Keratinocyte (primary cell): ENCODE measurements at regions not wholly inside any gene's neighbourhood (a gene's known extent, or its start where the extent isn't known, plus 50 kb on each side); places are given as distances from the start of the nearest gene placed in this dataset.

Experiments used
- DNase-seq: peaks from one replicate; pipeline ENCODE4 v3.0.0-alpha.2; 2011; ENCODE audit warnings: low read depth, missing footprints, low spot score
- FAIRE-seq: peaks from 2 replicates; lab custom pipeline; 2011; peaks lifted over from hg19 to GRCh38; lab: Jason Lieb, UNC
- H2AFZ ChIP-seq: 2 replicates; pipeline ENCODE4 v1.6.0; 2012; ENCODE audit warnings: low read length, control low read depth, inconsistent platforms; ENCODE audit not compliant: control insufficient read depth
- H3K27ac ChIP-seq: 2 replicates; pipeline ENCODE4 v1.5.1; 2011; ENCODE audit warnings: low read length; ENCODE audit not compliant: control insufficient read depth, insufficient read depth
- H3K27me3 ChIP-seq: 3 replicates; pipeline ENCODE4 v1.6.0; 2011; ENCODE audit warnings: low read length; ENCODE audit not compliant: control insufficient read depth, insufficient read depth; ENCODE audit errors: extremely low read depth
- H3K36me3 ChIP-seq, 2 experiments: 2 replicates in 1 of 2; 3 replicates in 1 of 2; pipeline ENCODE4 v1.5.1; 2011; ENCODE audit warnings: low read length in 2 of 2, mild to moderate bottlenecking in 1 of 2; ENCODE audit not compliant: control insufficient read depth in 2 of 2, insufficient read depth in 2 of 2; ENCODE audit errors: extremely low read depth in 1 of 2
- H3K4me1 ChIP-seq: 3 replicates; pipeline ENCODE4 v1.5.1; 2011; ENCODE audit warnings: low read length; ENCODE audit not compliant: control insufficient read depth, insufficient read depth; ENCODE audit errors: extremely low read depth
- H3K4me2 ChIP-seq: 3 replicates; pipeline ENCODE4 v1.6.0; 2011; ENCODE audit warnings: low read depth, low read length; ENCODE audit not compliant: control insufficient read depth, insufficient read depth; ENCODE audit errors: extremely low read depth
- H3K4me3 ChIP-seq, 3 experiments: fragments of 200-600 bp in 1 of 3; sonication (generic) in 1 of 3; 2 replicates in 2 of 3; 3 replicates in 1 of 3; pipeline ENCODE4 v1.5.1; 2011 to 2016; ENCODE audit warnings: low read length in 3 of 3, mild to moderate bottlenecking in 3 of 3, control low read depth in 2 of 3, inconsistent platforms in 1 of 3, low read depth in 1 of 3, mixed read lengths in 1 of 3, mixed run types in 1 of 3, moderate library complexity in 1 of 3; ENCODE audit not compliant: control insufficient read depth in 2 of 3, insufficient read depth in 2 of 3; ENCODE audit errors: extremely low read depth in 1 of 3
- H3K79me2 ChIP-seq: 2 replicates; pipeline ENCODE4 v1.6.0; 2012; ENCODE audit warnings: low read length; ENCODE audit not compliant: control insufficient read depth, insufficient read depth
- H3K9ac ChIP-seq: 3 replicates; pipeline ENCODE4 v1.6.0; 2011; ENCODE audit warnings: low read length; ENCODE audit not compliant: control insufficient read depth, insufficient read depth; ENCODE audit errors: extremely low read depth
- H3K9me1 ChIP-seq: 3 replicates; pipeline ENCODE4 v1.6.0; 2011; ENCODE audit warnings: low read length; ENCODE audit not compliant: control insufficient read depth, insufficient read depth; ENCODE audit errors: extremely low read depth
- H3K9me3 ChIP-seq: 2 replicates; pipeline ENCODE4 v1.5.1; 2012; ENCODE audit warnings: low read depth, low read length; ENCODE audit not compliant: control insufficient read depth
- H4K20me1 ChIP-seq: 3 replicates; pipeline ENCODE4 v1.6.0; 2011; ENCODE audit warnings: low read length; ENCODE audit not compliant: control insufficient read depth, insufficient read depth; ENCODE audit errors: extremely low read depth
- EZH2 ChIP-seq: IDR thresholded peaks from one replicate; pipeline ENCODE4 v1.6.1; 2012; ENCODE audit warnings: inconsistent platforms, mild to moderate bottlenecking, low read length, moderate library complexity
- dilution Hi-C: fragments of 300-500 bp; cut with MboI; formaldehyde crosslinking; loops from one replicate; pipeline ENCODE4 v1.7.0; 2020; ENCODE audit warnings: low sequenced_read_pairs; ENCODE audit not compliant: extremely low pct_ligation_motif_present
- TF ChIP-seq, protein P1 (sequence below), 3 experiments: IDR thresholded peaks in 1 of 3; conservative IDR thresholded peaks in 1 of 3; optimal IDR thresholded peaks in 1 of 3; 2 replicates in 2 of 3; 3 replicates in 1 of 3; pipeline versions ENCODE3 to v1.5.1; 2011; ENCODE audit warnings: low read length in 3 of 3, mild to moderate bottlenecking in 3 of 3, moderate library complexity in 2 of 3, control low read depth in 1 of 3, inconsistent platforms in 1 of 3; ENCODE audit not compliant: insufficient read depth in 2 of 3; ENCODE audit errors: extremely low read depth in 1 of 3

- no peak for DNase-seq
- Histone ChIP-seq H3K4me2 (no peak overlapping the region), H3K9me1 (no peaks in the 10 kb centered on the region), H3K27ac (no peak overlapping the region), H3K4me3 (no peak overlapping the region), H3K36me3 (no peaks in the 10 kb centered on the region), H2AFZ (no peak overlapping the region), H3K27me3 (no peaks in the 10 kb centered on the region), H3K4me1 (no peaks in the 10 kb centered on the region), H3K9me3 (no peaks in the 10 kb centered on the region), H3K9ac (no peak overlapping the region), H3K79me2 (no peaks in the 10 kb centered on the region), H4K20me1 (no peaks in the 10 kb centered on the region)
- no peak for FAIRE-seq
- no peak for TF ChIP-seq EZH2
- TF ChIP-seq, protein P1, sequence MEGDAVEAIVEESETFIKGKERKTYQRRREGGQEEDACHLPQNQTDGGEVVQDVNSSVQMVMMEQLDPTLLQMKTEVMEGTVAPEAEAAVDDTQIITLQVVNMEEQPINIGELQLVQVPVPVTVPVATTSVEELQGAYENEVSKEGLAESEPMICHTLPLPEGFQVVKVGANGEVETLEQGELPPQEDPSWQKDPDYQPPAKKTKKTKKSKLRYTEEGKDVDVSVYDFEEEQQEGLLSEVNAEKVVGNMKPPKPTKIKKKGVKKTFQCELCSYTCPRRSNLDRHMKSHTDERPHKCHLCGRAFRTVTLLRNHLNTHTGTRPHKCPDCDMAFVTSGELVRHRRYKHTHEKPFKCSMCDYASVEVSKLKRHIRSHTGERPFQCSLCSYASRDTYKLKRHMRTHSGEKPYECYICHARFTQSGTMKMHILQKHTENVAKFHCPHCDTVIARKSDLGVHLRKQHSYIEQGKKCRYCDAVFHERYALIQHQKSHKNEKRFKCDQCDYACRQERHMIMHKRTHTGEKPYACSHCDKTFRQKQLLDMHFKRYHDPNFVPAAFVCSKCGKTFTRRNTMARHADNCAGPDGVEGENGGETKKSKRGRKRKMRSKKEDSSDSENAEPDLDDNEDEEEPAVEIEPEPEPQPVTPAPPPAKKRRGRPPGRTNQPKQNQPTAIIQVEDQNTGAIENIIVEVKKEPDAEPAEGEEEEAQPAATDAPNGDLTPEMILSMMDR (optimal IDR thresholded peaks at IDR 0.05 in 1 of 3, IDR thresholded peaks at IDR 0.05 in 1 of 3, conservative IDR thresholded peaks at IDR 0.05 in 1 of 3; ENCODE audit: extremely low read depth in 1 of 3, insufficient read depth in 2 of 3, low read length in 3 of 3) = no peak
- dilution Hi-C loops = no loop called here
These were observed 395.5 kb upstream of the CNTN4 start for GRCh38 chr3:1703169-1703568.

DNA sequence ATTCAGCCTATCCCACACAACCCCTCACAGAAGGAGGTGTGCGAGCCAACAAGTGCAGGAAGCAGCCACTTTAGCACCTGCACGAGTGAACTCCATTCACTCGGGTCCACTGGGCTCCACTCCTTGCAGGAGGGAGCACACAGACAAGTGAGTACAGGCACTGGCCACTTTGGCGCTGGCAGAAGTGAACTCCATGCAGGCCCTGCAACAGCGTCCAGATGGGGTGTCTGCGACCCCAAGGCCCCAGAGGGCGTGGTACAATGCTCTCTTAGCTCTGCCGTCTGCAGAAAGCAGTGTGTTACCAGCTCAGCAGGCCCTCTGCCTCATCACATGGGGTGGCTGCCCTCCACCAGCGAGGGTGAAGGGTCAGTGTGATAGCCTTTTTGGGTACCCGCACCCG is 388.0 kb upstream of the CNTN4 start:
- H3K27me3 ChIP-seq = no peaks in the 10 kb centered on the region
- no peaks in the 10 kb centered on the region for H3K79me2 ChIP-seq
- no peaks in the 10 kb centered on the region for H3K36me3 ChIP-seq
- H3K4me2 ChIP-seq = no peak overlapping the region
- H3K4me1 ChIP-seq = no peaks in the 10 kb centered on the region
- H3K9me1 ChIP-seq = no peaks in the 10 kb centered on the region
- H3K27ac ChIP-seq = no peak overlapping the region
- no peak overlapping the region for H3K4me3 ChIP-seq
- no peak overlapping the region for H3K9ac ChIP-seq
- FAIRE-seq (no peak), DNase-seq (no peak)
- dilution Hi-C loops = no loop called here
- no peaks in the 10 kb centered on the region for H4K20me1 ChIP-seq
- H3K9me3 ChIP-seq = no peaks in the 10 kb centered on the region
- no peak overlapping the region for H2AFZ ChIP-seq
- TF ChIP-seq EZH2 = no peak
- TF ChIP-seq, protein P1 (optimal IDR thresholded peaks at IDR 0.05 in 1 of 3, IDR thresholded peaks at IDR 0.05 in 1 of 3, conservative IDR thresholded peaks at IDR 0.05 in 1 of 3; ENCODE audit: extremely low read depth in 1 of 3, insufficient read depth in 2 of 3, low read length in 3 of 3) = no peak
